DMS114 treated with DMSO at 0.1 percent for 48 hours (cell line): ENCODE measurements at regions not wholly inside any gene's neighbourhood (a gene's known extent, or its start where the extent isn't known, plus 50 kb on each side); places are given as distances from the start of the nearest gene placed in this dataset.
"Not testable (repeated sequence)": the region's sequence is repeated elsewhere in the genome, so short reads cannot be mapped to it uniquely, and the experiment has no call there.

Source experiments
- DNase-seq: peaks from one replicate; lab custom pipeline; 2025; ENCODE audit not compliant: unreplicated experiment; lab: John Stamatoyannopoulos, UW

- DNase-seq: no peak
Measured at GRCh38 chr2:58769111-58769863, 528.2 kb upstream of the FANCL start.

GRCh38 chr2:58768715-58769080 lies 527.6 kb upstream of the FANCL start:
- DNase-seq: no peak

GRCh38 chr2:58767828-58768714 lies 526.9 kb upstream of the FANCL start:
- DNase-seq: no peak

- no peak for DNase-seq
Measured at GRCh38 chr2:58764338-58765104, 523.4 kb upstream of the FANCL start.

GRCh38 chr2:58762176-58762781 lies 521.2 kb upstream of the FANCL start:
- peak; percentile 20 for DNase-seq

GRCh38 chr2:58757971-58758370 lies 516.8 kb upstream of the FANCL start:
- no peak for DNase-seq

GRCh38 chr2:58756336-58756735 lies 515.2 kb upstream of the FANCL start:
- no peak for DNase-seq

- not testable (repeated sequence) for DNase-seq
Measured at GRCh38 chr2:58752507-58752906, 511.4 kb upstream of the FANCL start.

- DNase-seq: not testable (repeated sequence)
Measured at GRCh38 chr2:58751676-58752075, 510.6 kb upstream of the FANCL start.

- no peak for DNase-seq
Measured at GRCh38 chr2:58749041-58749440, 507.9 kb upstream of the FANCL start.

- DNase-seq: not testable (repeated sequence)
Measured at GRCh38 chr2:58745334-58745733, 504.2 kb upstream of the FANCL start.

GRCh38 chr2:58740426-58740825 lies 499.3 kb upstream of the FANCL start:
- DNase-seq: no peak

- no peak for DNase-seq
Measured at GRCh38 chr2:58739033-58739432, 497.9 kb upstream of the FANCL start.

GRCh38 chr2:58734365-58734764 lies 493.2 kb upstream of the FANCL start:
- no peak for DNase-seq

- no peak for DNase-seq
Measured at GRCh38 chr2:58732999-58733398, 491.9 kb upstream of the FANCL start.

- DNase-seq: no peak
Measured at GRCh38 chr2:58731488-58731869, 490.4 kb upstream of the FANCL start.

- DNase-seq: no peak
Measured at GRCh38 chr2:58730764-58731487, 489.8 kb upstream of the FANCL start.

- no peak for DNase-seq
Measured at GRCh38 chr2:58727981-58728656, 487.0 kb upstream of the FANCL start.

- no peak for DNase-seq
Measured at GRCh38 chr2:58721912-58722591, 480.9 kb upstream of the FANCL start.
